ENCODE measurements at regions not wholly inside any gene's neighbourhood (a gene's known extent, or its start where the extent isn't known, plus 50 kb on each side); places are given as distances from the start of the nearest gene placed in this dataset.
"Not testable (repeated sequence)": the region's sequence is repeated elsewhere in the genome, so short reads cannot be mapped to it uniquely, and the experiment has no call there.

DNA sequence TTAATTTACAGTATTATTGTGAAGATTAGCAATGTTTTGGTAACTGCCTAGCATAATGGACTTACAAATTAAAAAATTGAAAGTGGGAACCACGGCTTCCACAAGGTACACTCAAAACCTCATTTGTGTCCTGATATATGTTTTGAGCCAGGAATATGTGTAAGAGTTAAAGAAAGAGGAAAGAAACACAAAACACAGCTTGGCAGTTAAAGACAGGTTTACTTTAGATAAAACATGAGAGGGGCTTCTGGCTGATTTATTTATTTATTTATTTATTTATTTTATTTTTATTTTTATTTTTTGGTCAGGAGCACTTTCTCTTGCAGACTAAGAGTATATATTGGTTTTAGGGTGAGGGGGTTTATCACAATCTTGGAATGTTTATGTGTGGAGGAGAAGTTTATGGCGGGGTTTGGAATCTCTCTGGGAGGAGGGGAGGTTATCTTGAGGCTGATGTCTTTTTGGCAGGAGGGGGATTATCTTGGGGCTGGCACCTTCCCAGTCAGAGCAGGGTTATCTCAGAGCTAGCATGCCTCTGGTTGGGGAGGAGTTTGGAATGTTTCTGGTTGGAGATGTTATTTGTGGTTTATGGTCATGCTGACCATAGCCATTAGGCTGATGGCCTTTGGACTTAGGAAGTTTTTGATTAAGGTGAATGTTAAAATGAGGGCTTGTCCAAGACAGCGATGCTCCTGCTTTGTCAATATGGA, 436.7 kb downstream of the DAD1 start:
- no peak for DNase-seq (ENCODE audit: low read depth)

DNA sequence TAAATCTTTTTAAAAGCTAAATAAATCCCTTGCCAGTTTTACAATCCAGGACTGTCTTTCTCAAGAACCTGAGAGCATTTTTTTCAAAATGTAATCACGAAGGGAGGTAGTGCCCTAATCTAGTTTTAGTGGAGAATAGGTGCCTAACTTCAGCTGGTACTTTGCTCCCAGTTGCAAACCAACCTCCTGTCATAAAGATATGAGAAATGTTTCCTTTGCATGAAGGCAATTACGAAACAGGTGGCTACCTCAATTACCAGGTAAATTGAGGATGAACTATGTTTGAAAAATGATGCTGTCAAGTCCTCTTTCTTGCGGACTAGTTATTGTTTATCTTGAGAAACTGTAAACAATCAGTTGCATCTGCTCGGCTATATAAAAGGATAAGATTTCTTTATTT, 437.9 kb downstream of the DAD1 start:
- DNase-seq (ENCODE audit: low read depth), result no peak

DNA sequence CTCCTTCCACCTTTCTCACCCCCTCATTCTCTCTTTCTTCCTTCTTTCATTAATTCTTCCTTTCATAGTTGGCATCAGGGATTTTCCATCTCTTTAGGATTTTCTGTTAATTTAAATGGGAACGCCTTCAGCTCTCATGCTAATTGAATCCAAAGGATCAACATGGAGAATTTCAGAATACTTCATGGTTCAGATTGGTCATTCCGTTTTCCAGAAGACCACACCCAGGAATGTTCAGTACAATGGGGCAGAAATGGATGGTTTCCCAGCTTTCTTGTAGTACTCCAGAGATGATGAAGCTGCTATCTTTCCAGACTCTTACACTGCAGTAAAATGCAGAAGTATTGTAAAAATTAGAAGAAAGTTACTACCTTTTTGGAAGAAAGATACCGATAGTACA, 440.0 kb downstream of the DAD1 start:
- DNase-seq (ENCODE audit: low read depth), result no peak

DNA sequence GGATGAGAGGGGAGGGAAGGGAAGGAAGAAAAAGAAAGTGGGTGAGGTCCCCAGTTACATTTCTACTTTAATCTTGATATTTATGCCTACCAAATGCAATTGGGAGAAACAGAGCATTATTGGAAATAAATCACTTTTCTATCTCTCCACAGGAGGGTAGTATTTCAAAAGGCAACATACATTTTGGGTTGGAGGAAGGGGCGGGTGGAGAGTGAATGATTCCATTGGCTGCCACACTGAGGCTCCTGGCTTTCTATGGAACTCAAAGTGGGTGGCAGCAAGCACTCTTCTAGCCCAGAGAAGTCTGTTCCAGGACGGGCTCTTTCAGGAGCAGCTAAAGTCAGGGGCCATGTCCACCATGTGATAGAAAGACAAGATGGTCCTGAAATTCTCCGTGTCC, 441.3 kb downstream of the DAD1 start:
- no peak for DNase-seq (ENCODE audit: low read depth)

DNA sequence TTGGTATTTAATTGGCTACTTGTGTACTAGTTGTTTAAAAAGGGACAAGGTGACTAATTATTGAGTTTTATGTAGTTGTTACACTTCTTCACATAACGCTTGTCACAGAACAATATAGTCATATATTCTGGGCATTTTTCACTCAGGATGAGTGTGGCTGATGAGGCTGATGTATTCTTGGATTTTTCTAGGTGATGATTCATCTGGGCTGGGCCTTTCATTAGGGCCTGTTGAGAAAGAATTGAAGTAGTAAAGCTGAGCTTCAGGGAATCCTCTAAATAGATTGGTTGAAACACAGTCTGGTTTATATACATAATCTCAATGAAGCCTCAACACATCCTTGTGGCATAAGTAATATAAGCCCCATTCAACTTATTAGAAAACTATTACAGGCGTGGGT, 445.7 kb downstream of the DAD1 start:
- no peak for DNase-seq (ENCODE audit: low read depth)

DNA sequence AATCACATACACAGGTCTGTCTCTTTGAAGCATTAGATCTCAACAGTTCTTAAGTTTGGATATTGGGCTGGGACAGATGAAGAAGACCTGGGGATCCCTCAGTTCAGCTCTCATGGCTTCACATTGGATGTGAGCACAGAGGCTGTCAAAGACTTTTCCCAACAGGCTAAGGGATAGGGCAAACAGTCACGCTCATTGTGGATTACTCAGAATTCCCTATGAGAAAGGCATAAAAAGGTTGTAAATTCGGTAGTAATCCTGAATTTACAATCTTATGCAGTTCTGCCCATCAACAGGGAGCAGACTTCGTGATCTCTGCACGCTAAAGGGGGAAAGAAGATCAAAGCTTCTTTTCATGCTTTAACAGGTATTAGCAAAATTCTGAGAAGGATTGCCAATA, 448.4 kb downstream of the DAD1 start:
- DNase-seq (ENCODE audit: low read depth), result no peak

DNA sequence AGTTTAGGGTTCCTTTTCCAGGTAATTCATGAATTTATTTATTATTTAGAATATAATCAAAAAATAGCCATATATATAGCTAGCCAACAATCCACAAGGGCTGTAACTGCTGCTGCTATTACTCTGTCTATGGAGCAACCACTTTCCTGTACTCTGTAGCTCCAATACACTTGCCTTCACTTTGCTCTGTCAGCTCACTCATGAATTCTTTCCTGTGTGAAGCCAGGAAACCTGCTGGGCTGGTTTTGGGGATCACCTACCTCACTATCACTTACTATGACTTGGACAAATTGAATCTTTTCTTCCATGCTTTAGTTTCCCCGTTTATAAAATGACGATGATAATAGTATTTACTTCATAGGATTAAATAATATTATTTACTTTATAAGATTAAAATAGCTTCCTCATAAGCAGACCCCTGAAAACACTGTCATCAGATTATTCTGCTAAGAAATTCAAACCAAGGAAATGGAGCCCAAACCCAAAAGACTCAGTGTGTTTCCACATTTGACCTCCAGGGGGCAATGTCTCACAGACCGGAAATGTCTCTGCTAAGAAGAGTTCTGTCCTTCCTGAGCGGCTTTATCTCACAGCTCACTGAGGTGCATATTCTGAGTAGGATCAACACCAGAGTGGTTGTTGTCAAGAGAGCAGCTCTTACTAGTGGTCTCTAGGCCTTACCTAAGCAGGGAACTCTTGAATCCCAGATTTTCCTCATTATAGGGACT, 457.1 kb downstream of the DAD1 start:
- DNase-seq (ENCODE audit: low read depth), result no peak

DNA sequence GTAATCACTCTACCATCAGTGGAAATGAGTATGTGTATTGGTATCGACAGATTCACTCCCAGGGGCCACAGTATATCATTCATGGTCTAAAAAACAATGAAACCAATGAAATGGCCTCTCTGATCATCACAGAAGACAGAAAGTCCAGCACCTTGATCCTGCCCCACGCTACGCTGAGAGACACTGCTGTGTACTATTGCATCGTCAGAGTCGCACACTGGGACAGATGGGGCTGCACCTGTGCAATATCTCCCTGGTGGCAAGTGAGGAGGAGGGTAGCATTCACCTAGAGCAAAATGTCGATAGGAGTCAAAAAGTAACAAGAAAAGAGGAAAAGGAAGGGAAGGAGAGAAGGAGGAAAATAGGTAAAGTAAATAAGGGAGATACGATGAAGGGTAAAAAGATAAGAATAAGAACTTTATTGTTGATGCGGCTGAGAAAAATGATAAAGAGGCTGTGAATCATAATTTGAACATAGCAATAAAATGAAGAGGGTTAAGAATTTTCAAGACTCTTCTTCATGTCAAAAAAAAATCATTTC, 450.5 kb upstream of the OR4E1 start:
- DNase-seq (ENCODE audit: low read depth), result no peak

DNA sequence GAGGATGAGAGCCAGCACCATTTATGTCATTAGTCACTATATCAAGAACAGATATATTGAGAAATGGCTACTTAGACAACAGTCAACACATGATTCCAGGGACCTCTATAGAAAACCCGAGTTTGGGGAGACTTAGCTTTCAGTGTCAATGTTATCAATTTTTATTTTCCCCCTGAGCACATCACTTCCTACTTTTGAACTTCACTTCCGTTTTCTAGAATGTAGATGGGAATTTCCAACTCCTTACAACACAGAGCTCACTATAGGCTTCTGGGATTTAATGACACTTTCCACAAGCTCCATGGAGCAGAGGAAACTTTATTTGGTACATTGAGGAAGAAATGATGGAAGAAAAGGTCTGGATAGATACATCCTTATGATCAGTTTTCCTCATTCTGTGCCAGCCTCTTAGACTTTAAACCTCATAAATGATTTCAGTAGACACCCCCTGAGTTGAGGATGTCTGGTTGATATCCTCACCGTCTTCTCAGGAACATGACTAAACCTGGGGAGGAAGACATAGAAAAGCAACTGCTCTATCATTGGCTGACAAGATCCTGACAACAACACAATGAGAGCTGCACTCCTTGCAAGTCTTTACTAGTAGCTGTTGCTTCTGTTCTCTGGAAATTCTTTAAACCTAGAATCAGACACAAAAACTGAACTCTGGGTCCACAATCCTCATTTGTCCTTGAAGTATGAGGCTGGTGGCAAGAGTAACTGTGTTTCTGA, 449.4 kb upstream of the OR4E1 start:
- no peak for DNase-seq (ENCODE audit: low read depth)

DNA sequence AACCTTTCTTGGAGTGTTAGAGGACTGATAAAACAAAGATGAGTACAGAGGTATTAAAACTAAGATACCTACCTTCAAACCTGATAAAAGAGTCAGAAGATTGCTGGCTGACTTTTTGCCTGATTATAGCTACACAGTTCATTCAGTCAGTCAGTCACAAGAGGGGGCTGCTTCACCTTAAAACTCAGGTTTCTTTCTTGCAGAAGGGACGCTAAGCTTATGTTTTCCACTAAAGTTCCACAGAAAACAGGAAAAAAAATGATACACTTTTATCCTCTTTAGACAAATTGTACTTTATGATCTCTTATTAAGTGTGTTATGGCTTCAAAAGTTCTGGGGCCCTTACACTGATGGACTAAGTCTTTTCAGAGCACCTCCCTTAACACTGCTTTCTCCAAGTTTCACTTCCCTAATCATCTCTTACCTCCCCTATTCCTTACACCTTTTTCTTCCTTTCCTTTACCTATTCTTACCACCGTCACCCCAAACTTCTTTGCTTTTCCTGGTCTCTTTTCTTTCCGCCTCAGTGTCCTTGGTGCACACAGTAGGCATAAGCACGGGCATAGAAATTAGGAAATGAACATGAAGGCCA, 448.7 kb upstream of the OR4E1 start:
- DNase-seq (ENCODE audit: low read depth), result no peak

DNA sequence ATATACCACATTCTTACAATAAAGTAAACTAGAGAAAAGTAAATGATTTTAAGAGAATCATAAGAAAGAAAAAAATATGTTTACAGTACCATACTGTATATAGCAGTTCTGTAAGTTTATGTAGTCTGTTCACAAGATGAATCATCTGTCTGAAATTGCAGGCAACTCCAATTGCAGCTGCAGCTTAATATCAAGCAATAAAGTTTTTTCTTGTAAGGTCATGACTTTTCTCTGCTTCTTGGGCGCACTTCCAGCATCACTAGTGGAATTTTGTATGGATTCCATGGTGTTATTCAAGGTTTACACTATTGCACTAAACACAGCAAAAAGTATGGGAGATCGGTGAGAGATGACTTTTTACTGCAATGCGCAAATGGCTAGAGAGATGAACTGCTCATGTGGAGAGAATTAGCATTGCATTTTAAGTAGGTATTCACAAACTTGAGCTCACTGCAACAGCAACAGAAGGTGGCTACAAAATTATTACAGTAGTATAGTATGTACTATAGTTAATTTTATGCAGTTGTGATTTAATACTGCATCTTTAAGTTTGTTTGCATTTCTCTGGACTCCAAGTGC, 445.4 kb upstream of the OR4E1 start:
- no peak for DNase-seq (ENCODE audit: low read depth)

DNA sequence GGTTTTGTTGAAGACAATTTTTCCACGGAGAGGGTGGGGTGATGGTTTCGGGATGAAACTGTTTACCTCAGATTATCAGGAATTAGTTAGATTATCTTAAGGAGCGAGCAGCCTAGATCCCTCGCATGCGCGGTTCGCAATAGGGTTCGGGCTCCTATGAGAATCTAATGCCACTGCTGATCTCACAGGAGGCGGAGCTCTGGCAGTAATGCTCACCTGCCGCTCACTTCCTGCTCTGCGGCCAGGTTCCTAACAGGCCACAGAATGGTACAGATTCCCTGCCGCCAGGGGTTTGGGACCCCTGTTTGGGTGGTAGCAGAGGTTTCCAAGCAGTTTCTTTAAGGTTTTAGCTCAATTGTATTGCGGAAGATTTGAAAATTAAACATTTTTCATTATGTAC, 439.8 kb upstream of the OR4E1 start:
- no peak for DNase-seq (ENCODE audit: low read depth)

DNA sequence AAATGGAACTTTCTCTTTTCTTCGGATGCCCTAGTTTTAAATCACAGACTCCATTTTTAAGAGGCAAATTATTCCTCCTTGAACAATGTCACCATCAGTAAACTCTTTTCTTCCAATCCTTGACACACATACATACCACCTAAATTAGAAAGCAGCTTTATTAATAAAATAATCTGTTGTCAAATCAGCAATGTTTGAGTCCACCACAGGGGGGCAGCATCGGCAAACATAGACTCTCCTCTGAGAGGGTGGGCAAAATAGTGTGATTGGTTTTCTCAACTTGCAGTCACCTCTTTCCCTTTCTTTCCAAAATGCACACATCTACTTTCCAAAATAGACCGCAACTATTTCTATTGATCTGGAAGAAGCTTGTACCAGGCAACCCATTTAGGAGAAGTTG, 438.4 kb upstream of the OR4E1 start:
- peak; percentile 15 for DNase-seq (ENCODE audit: low read depth)

DNA sequence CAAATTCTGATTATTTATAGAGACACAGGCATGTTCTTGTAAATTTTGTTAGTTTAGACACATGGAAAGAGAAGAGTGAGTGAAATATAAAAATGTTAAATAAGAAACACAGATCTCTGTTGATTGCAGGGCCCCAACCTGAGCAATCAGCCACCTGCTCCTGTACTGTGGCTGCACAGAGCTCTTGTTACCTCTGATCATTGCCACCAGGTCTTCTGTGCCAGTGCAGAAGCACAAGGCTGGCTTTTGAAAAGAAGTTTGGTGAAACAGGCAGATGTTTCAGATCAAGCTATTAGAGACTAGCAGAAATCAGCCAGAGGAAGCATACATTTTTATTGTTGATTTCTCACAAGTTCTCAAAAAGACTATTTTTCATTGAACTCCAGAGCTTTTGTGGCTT, 434.1 kb upstream of the OR4E1 start:
- DNase-seq (ENCODE audit: low read depth), result no peak

DNA sequence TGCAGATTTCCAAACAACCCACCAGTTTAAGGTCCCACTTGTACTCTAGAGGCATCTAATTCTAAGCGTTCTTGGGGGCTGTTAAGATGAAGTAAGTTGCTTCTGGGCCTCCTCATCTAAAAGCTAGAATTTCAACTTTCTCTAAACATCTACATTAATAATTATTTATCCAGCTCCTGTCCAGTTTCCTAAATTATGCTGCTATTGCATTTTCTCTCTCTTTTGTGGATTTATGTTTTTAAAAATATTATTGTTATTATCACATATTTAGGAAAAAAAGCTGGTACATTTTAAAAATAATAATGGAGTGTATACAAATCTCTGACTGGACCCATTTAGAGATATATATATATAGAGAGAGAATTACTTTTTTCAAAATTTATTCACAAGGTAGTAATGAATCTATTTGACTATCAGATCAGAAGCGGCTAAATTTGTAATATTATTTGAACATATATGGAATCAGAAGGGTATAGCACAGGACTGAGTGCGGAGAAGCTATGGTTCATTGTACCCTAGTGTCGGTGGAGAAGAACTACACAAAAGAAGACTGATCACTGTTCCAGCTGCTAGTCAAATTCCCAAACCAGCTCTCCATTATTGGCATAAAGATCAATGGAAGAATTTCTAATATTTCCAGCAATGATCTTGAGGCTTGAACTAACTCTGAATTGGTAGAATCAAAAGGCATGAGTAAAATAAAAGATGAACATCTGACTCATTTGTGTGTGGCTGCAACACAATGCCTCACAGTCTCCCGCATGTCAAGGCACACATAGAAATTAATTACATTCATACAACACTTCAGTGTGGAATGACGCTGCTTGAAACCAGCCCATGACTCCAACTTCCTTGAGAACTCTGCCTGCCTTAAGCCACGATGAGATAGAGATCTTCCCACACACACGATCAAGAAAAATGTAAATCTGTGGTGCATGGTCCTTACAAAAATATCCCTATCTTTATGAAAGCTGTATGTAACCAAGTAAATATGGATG, 433.4 kb upstream of the OR4E1 start:
- no peak for DNase-seq (ENCODE audit: low read depth)

DNA sequence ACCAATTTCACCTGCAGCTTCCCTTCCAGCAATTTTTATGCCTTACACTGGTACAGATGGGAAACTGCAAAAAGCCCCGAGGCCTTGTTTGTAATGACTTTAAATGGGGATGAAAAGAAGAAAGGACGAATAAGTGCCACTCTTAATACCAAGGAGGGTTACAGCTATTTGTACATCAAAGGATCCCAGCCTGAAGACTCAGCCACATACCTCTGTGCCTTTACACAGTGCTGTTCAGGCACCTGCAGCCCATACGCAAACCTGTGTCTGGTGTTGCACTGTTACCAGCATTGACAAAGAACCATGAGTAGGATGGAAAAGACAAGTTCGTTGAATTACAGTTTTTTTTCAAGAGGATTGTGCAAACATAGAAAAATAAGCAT, 432.0 kb upstream of the OR4E1 start:
- DNase-seq (ENCODE audit: low read depth), result no peak

DNA sequence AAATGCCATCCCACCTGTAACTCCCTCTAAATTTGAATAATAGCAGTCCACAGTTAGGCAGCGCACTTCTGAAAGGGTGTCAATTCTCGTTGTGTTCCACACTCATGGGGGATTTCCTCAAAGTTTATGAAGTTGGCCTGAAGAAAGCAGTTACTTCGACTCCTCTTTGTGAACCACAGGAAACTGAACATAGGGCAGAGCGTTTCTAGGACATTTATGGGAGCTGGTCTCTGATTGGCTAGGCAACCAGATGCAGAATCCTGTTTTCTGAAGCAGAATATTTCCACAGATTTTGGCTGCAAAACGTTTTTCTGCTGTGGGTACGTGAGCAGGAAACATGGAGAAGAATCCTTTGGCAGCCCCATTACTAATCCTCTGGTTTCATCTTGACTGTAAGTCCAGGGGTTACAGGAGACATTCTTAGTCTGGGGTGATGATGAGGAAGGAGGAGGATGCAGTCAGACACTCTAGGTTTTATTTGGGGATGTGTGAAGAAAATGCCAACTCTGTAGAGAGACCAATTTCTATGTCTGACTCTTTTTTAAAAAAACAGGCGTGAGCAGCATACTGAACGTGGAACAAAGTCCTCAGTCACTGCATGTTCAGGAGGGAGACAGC, 431.5 kb upstream of the OR4E1 start:
- DNase-seq (ENCODE audit: low read depth), result no peak

DNA sequence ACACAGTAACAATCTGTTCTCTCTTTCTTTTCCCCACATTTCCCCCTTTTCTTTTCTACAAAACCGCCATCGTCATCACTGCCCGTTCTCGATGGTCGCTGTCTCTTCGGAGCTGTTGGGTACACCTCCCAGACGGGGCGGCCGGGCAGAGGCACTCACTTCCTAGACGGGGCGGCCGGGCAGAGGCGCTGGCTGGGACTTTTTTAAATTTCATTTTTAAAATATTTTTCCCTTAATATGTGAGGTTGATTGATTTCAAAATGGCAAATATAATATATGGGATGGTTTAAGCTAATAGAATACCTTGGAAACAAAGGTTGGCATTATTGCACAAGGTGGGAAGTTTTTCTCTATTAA, 427.1 kb upstream of the OR4E1 start:
- not testable (repeated sequence) for DNase-seq (ENCODE audit: low read depth)

DNA sequence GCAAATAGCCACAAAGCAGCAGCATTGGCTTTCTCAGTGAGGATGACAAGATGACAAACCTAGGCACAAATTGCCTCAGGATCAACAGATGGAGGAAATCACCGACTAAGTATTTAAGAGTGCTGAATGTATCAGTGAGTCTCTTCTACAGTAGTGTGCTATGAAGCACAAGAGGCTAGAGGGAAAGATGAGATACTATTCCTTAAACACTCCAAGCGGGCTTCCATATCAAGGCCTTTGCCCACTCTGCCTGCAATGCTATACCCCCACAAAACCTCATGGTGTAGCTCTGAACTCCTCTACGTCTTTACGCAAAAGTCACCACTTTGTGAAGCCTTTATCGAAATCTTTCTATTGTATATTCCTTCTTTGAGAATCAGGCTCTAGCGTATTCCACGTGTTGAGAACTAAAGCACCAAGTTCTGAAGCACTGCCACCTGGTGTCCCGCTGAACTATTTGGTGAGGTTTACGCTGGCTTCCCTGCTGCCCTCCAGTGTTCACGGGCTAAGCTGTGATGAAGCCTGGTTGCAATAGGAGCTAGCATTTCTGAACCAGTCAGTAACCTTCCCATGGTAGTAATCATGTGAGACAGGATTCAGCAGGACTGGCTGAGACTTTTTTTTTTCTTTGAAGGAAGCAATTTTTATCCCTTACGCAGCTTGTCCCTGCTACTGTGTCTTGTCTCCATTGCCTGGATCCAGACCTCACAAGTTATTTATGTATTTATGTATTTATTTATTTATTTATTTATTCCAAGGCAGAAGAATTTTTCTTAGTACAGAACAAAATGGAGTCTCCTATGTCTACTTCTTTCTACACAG, 426.5 kb upstream of the OR4E1 start:
- no peak for DNase-seq (ENCODE audit: low read depth)

DNA sequence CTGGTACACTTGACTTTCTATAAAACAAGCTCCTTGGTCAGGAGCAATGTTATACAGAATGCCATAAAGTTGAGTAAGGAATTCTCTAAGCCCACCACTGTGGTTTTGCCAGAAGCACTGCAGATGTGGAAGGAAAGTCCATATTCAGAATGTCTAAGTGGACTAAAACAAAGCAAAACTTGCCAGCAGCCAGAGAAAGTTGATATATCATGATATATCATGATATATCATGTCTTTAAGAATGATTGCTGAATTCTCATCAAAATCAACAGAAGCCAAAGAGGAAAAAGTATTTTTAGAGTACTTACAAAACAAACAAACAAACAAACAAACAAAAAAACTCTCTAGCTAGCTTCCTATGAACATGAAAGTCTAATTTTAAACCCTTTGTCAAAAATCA, 424.8 kb upstream of the OR4E1 start:
- no peak for DNase-seq (ENCODE audit: low read depth)

All from stimulated activated CD8-positive, alpha-beta memory T cell treated with anti-CD3 and anti-CD28 coated beads, Interleukin-7, amount 100 ng/mL, for 24 hours (primary cell).